H1 (cell line): ENCODE measurements at regions not wholly inside any gene's neighbourhood (a gene's known extent, or its start where the extent isn't known, plus 50 kb on each side); places are given as distances from the start of the nearest gene placed in this dataset.

Experiments used
- CTCF ChIA-PET: fragments of 300-600 bp; sonication (Branson Sonifier 250); formaldehyde crosslinking; loops from one replicate; lab custom pipeline; 2021; ENCODE audit not compliant: partially characterized antibody; lab: Charles Lee
- POLR2A ChIA-PET: fragments of 300-600 bp; sonication (Branson Sonifier 250); formaldehyde crosslinking; loops from one replicate; lab custom pipeline; 2021; ENCODE audit warnings: inconsistent platforms; ENCODE audit not compliant: partially characterized antibody; lab: Charles Lee
- DNase-seq, 2 experiments: peaks; one replicate each; pipeline versions ENCODE4 v3.0.0 to v3.0.0-alpha.2; 2010 to 2022; ENCODE audit warnings: low spot score in 2 of 2, low read depth in 1 of 2, mixed read lengths in 1 of 2
- FAIRE-seq: peaks from 2 replicates; lab custom pipeline; 2011; peaks lifted over from hg19 to GRCh38; lab: Jason Lieb, UNC
- H2AFZ ChIP-seq: 2 replicates; pipeline ENCODE4 v1.8.1; 2012; ENCODE audit warnings: low read length, inconsistent platforms
- H2AK5ac ChIP-seq: 2 replicates; pipeline ENCODE4 v1.6.1; 2013; ENCODE audit warnings: low read depth, low read length
- H2BK120ac ChIP-seq: replicated peaks from 2 replicates; pipeline ENCODE3; 2013; ENCODE audit warnings: low read depth, low read length, inconsistent platforms
- H2BK12ac ChIP-seq: 2 replicates; pipeline ENCODE4 v1.6.1; 2013; ENCODE audit warnings: low read depth, low read length
- H2BK15ac ChIP-seq: 2 replicates; pipeline ENCODE4 v1.6.1; 2013; ENCODE audit warnings: low read length
- H2BK20ac ChIP-seq: 2 replicates; pipeline ENCODE4 v1.6.1; 2013; ENCODE audit warnings: low read length
- H2BK5ac ChIP-seq: 2 replicates; pipeline ENCODE4 v1.6.1; 2013; ENCODE audit warnings: low read depth, low read length
- H3K14ac ChIP-seq: 2 replicates; pipeline ENCODE4 v1.6.1; 2013; ENCODE audit warnings: inconsistent platforms; ENCODE audit not compliant: insufficient read length
- H3K18ac ChIP-seq: 2 replicates; pipeline ENCODE4 v1.6.1; 2013; ENCODE audit warnings: low read length; ENCODE audit errors: extremely low read depth
- H3K23ac ChIP-seq: 2 replicates; pipeline ENCODE4 v1.6.1; 2013; ENCODE audit warnings: inconsistent platforms; ENCODE audit not compliant: insufficient read length
- H3K23me2 ChIP-seq: 2 replicates; pipeline ENCODE4 v1.6.1; 2013; ENCODE audit warnings: low read depth, low read length
- H3K27ac ChIP-seq: 2 replicates; pipeline ENCODE4 v1.6.1; 2011; ENCODE audit warnings: low read depth, low read length, inconsistent platforms
- H3K27me3 ChIP-seq, 4 experiments: replicated peaks in 1 of 4; 1 replicate in 1 of 4; 2 replicates in 3 of 4; pipeline versions ENCODE4 v1.6.1 to v1.8.1; 2011 to 2013; ENCODE audit warnings: low read length in 3 of 4, mild to moderate bottlenecking in 3 of 4, inconsistent platforms in 2 of 4, mixed read lengths in 2 of 4, moderate library complexity in 1 of 4; ENCODE audit not compliant: control insufficient read depth in 3 of 4, insufficient read depth in 3 of 4; ENCODE audit errors: extremely low read depth in 1 of 4
- H3K36me3 ChIP-seq, 4 experiments: 2 replicates each; pipeline versions ENCODE4 v1.6.1 to v1.8.1; 2011 to 2013; ENCODE audit warnings: mild to moderate bottlenecking in 4 of 4, low read length in 3 of 4, moderate library complexity in 2 of 4, control low read depth in 1 of 4, inconsistent platforms in 1 of 4; ENCODE audit not compliant: insufficient read depth in 4 of 4, control insufficient read depth in 2 of 4
- H3K4ac ChIP-seq: replicated peaks from 2 replicates; pipeline ENCODE3; 2013; ENCODE audit warnings: low read length, low read depth, mixed read lengths, inconsistent platforms; ENCODE audit not compliant: insufficient read length
- H3K4me1 ChIP-seq, 4 experiments: replicated peaks in 1 of 4; 1 replicate in 1 of 4; 2 replicates in 3 of 4; pipeline versions ENCODE4 v1.6.1 to v1.8.1; 2011 to 2013; ENCODE audit warnings: low read length in 3 of 4, inconsistent platforms in 2 of 4, mixed read lengths in 1 of 4; ENCODE audit not compliant: insufficient read depth in 4 of 4, control insufficient read depth in 3 of 4
- H3K4me2 ChIP-seq, 2 experiments: 2 replicates each; pipeline versions ENCODE4 v1.6.1 to v1.8.1; 2011 to 2013; ENCODE audit warnings: low read depth in 2 of 2, low read length in 2 of 2, control low read depth in 1 of 2, inconsistent platforms in 1 of 2, mild to moderate bottlenecking in 1 of 2; ENCODE audit not compliant: insufficient read depth in 1 of 2
- H3K4me3 ChIP-seq, 4 experiments: fragments of 200-600, 300-600 bp in 1 of 4; sonication (generic), shearing (Covaris generic), sonication (Bioruptor Twin) in 1 of 4; 2 replicates each; pipeline versions ENCODE4 v1.5.1 to v1.8.1; 2011 to 2016; ENCODE audit warnings: low read length in 4 of 4, low read depth in 3 of 4, control low read depth in 2 of 4, inconsistent platforms in 2 of 4, mild to moderate bottlenecking in 2 of 4, mixed read lengths in 1 of 4, moderate library complexity in 1 of 4; ENCODE audit not compliant: insufficient read depth in 2 of 4; ENCODE audit errors: extremely low read depth in 1 of 4
- H3K56ac ChIP-seq: replicated peaks from 2 replicates; pipeline ENCODE3; 2013; ENCODE audit warnings: low read depth, mild to moderate bottlenecking, mixed read lengths, low read length, inconsistent platforms; ENCODE audit not compliant: insufficient read length
- H3K79me1 ChIP-seq: 2 replicates; pipeline ENCODE4 v1.6.1; 2013; ENCODE audit warnings: low read depth, low read length, control low read depth
- H3K79me2 ChIP-seq, 2 experiments: 2 replicates each; pipeline versions ENCODE4 v1.6.1 to v1.8.1; 2012 to 2013; ENCODE audit warnings: low read length in 2 of 2, mild to moderate bottlenecking in 2 of 2, inconsistent platforms in 1 of 2; ENCODE audit not compliant: insufficient read depth in 2 of 2, control insufficient read depth in 1 of 2
- H3K9ac ChIP-seq, 4 experiments: replicated peaks in 1 of 4; 1 replicate in 1 of 4; 2 replicates in 3 of 4; pipeline versions ENCODE4 v1.6.1 to v1.8.1; 2011 to 2013; ENCODE audit warnings: low read depth in 3 of 4, low read length in 3 of 4, control low read depth in 2 of 4, mild to moderate bottlenecking in 2 of 4, moderate library complexity in 2 of 4, inconsistent platforms in 1 of 4; ENCODE audit errors: extremely low read depth in 1 of 4
- H3K9me3 ChIP-seq, 2 experiments: 2 replicates each; pipeline versions ENCODE4 v1.6.1 to v1.8.1; 2012 to 2013; ENCODE audit warnings: mild to moderate bottlenecking in 2 of 2, moderate library complexity in 2 of 2, control low read depth in 1 of 2, inconsistent platforms in 1 of 2, low read depth in 1 of 2, low read length in 1 of 2, mixed read lengths in 1 of 2; ENCODE audit not compliant: insufficient read depth in 2 of 2
- H4K20me1 ChIP-seq, 2 experiments: replicated peaks in 1 of 2; 2 replicates each; pipeline versions ENCODE3 to v1.8.1; 2011 to 2013; ENCODE audit warnings: inconsistent platforms in 2 of 2, low read length in 2 of 2, mild to moderate bottlenecking in 1 of 2; ENCODE audit not compliant: insufficient read depth in 2 of 2, control insufficient read depth in 1 of 2
- H4K5ac ChIP-seq: 2 replicates; pipeline ENCODE4 v1.6.1; 2013; ENCODE audit warnings: low read length, low read depth, mixed read lengths, inconsistent platforms; ENCODE audit not compliant: insufficient read length
- H4K8ac ChIP-seq: 2 replicates; pipeline ENCODE4 v1.8.0; 2013; ENCODE audit warnings: mild to moderate bottlenecking, moderate library complexity, low read length, inconsistent platforms; ENCODE audit not compliant: insufficient read depth; ENCODE audit errors: extremely low read depth
- H4K91ac ChIP-seq: replicated peaks from 2 replicates; pipeline ENCODE3; 2013; ENCODE audit warnings: low read length, mixed read lengths, inconsistent platforms; ENCODE audit not compliant: insufficient read length
- ASH2L ChIP-seq: fragments of 200-600, 300-600 bp; sonication (generic); IDR thresholded peaks from one replicate; pipeline ENCODE4 v1.7.1; 2017; ENCODE audit warnings: low read length
- CBX8 ChIP-seq: fragments of 300-800, 300-1000 bp; sonication (generic); IDR thresholded peaks from 2 replicates; pipeline ENCODE4 v1.7.1; 2016; ENCODE audit warnings: low read depth, low read length, borderline replicate concordance
- CEBPB ChIP-seq: IDR thresholded peaks from 2 replicates; pipeline ENCODE4 v1.6.1; 2012; ENCODE audit warnings: low read depth, low read length
- KDM5A ChIP-seq: fragments of 200-600 bp; IDR thresholded peaks from 2 replicates; pipeline ENCODE4 v1.7.1; 2012; ENCODE audit warnings: mild to moderate bottlenecking, low read length, inconsistent platforms, mixed read lengths
- TBP ChIP-seq: IDR thresholded peaks from 2 replicates; pipeline ENCODE4 v1.6.1; 2011; ENCODE audit warnings: low read depth, low read length, improper control_type of control experiment
- WGBS, 2 experiments: shearing (Covaris generic) in 1 of 2; methylation state at CpG; one replicate each; pipeline versions ENCODE4 v1.1.6 to v1.1.7; 2013 to 2015; ENCODE audit warnings: low lambda C conversion rate in 2 of 2, mixed read lengths in 2 of 2, inconsistent platforms in 1 of 2, low coverage in 1 of 2, missing lambda C conversion rate in 1 of 2; ENCODE audit not compliant: insufficient replicate concordance in 2 of 2, insufficient coverage in 1 of 2, insufficient read length in 1 of 2; ENCODE audit errors: extremely low coverage in 1 of 2, missing lambda C conversion rate in 1 of 2; 5-methylcytosine and 5-hydroxymethylcytosine counted together
- TF ChIP-seq, protein P1 (sequence below): IDR thresholded peaks from 2 replicates; pipeline ENCODE4 v1.6.1; 2012; ENCODE audit warnings: inconsistent platforms

DNA sequence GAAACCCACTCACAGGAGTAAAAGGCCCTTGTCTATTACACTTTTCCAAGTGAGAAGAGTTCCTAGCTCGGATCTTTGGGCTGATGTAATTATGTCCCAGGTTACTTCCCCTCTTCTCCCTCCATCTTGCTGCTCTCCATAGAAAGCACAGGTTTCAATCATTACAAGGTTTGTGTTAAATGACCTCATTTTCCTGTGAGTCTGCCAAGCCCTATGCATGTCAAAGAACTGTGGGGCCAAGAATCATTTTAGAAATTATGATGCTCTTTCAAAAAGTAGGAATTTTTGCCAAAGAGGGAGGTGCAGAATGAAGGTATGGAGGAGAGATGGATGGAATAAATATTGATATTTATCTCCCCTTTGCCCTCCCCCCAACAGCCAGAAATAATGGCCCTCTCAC lies 129.3 kb upstream of the TPM1 start:
- Histone ChIP-seq H3K27me3 (no peaks in the 10 kb centered on the region), H2BK15ac (no peak overlapping the region), H4K8ac (no peak overlapping the region), H3K9me3 (no peaks in the 10 kb centered on the region)
- no peak for DNase-seq
- TF ChIP-seq CEBPB (no peak), CBX8 (no peak), TBP (no peak), KDM5A (no peak), ASH2L (no peak)
- TF ChIP-seq, protein P1, sequence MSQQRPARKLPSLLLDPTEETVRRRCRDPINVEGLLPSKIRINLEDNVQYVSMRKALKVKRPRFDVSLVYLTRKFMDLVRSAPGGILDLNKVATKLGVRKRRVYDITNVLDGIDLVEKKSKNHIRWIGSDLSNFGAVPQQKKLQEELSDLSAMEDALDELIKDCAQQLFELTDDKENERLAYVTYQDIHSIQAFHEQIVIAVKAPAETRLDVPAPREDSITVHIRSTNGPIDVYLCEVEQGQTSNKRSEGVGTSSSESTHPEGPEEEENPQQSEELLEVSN: no peak
- TF ChIP-seq, all 59 proteins: peak for 0
- H2BK120ac ChIP-seq: no peak overlapping the region
- peak overlapping the region; percentile 23; the same call in 1 of the 2 replicates for H2BK20ac ChIP-seq
- ChIA-PET CTCF (interaction anchor here (0.6 to 3.0 kb wide), 15 partner anchors 9 to 214 kb away, joined by 3 to 12 read pairs (median 4); no protein-coding TSS in a partner anchor), POLR2A (interaction anchor here (1.0 to 4.5 kb wide), 7 partner anchors 11 to 134 kb away, joined by 3 to 26 read pairs (median 5); partner anchors contain the start of gene TPM1)
- no peaks in the 10 kb centered on the region for H3K36me3 ChIP-seq
- H3K18ac ChIP-seq: peak overlapping the region; percentile 41; the same call in 1 of the 2 replicates
- no peak overlapping the region for H3K23ac ChIP-seq
- H3K79me1 ChIP-seq: no peaks in the 10 kb centered on the region
- H3K4ac ChIP-seq: no peak overlapping the region
- WGBS, 2 experiments: 75% methylated on average over 1 of the region's 1 CpG; no CpG with 5 or more reads in 1 of the 2 experiments
- H4K91ac ChIP-seq: no peak overlapping the region
- H2AFZ ChIP-seq: no peak overlapping the region
- no peak overlapping the region for H2BK12ac ChIP-seq
- no peak overlapping the region for H3K14ac ChIP-seq
- H4K20me1 ChIP-seq: no peaks in the 10 kb centered on the region
- no peak overlapping the region for H3K9ac ChIP-seq
- H3K27ac ChIP-seq: no peak overlapping the region
- H3K4me1 ChIP-seq: peaks cover 7 to 14% (median 11%) of the 10 kb centered on the region in 4 experiments
- no peak overlapping the region for H3K4me2 ChIP-seq
- H4K5ac ChIP-seq: no peak overlapping the region
- peaks cover 3% of the 10 kb centered on the region; the same call in 1 of the 2 replicates for H3K23me2 ChIP-seq
- H2BK5ac ChIP-seq: no peak overlapping the region
- H2AK5ac ChIP-seq: no peak overlapping the region
- H3K4me3 ChIP-seq: no peak overlapping the region
- no peak for FAIRE-seq
- H3K56ac ChIP-seq: no peak overlapping the region
- no peaks in the 10 kb centered on the region for H3K79me2 ChIP-seq
